Neural progenitor cell (in vitro differentiated cells): ENCODE measurements at regions not wholly inside any gene's neighbourhood (a gene's known extent, or its start where the extent isn't known, plus 50 kb on each side); places are given as distances from the start of the nearest gene placed in this dataset.

Source experiments
- DNase-seq: peaks from one replicate; pipeline ENCODE4 v3.0.0-alpha.2; 2016; ENCODE audit warnings: low spot score
- H2AFZ ChIP-seq: fragments of 200-600 bp; sonication (generic); replicated peaks from 2 replicates; pipeline ENCODE4 v1.6.1; 2016; ENCODE audit warnings: antibody characterized with exemption
- H3F3A ChIP-seq: fragments of 200-600 bp; sonication (generic); 2 replicates; pipeline ENCODE4 v1.6.1; 2016; ENCODE audit warnings: antibody characterized with exemption, low read depth
- H3K27ac ChIP-seq: fragments of 200-600 bp; sonication (generic); 2 replicates; pipeline ENCODE4 v1.5.1; 2016; ENCODE audit warnings: mild to moderate bottlenecking
- H3K27me3 ChIP-seq: fragments of 200-600 bp; sonication (generic); 2 replicates; pipeline ENCODE4 v1.6.1; 2016; ENCODE audit warnings: mild to moderate bottlenecking, moderate library complexity
- H3K36me3 ChIP-seq: fragments of 200-600 bp; sonication (generic); 2 replicates; pipeline ENCODE4 v1.5.1; 2016
- H3K4me1 ChIP-seq: fragments of 200-600 bp; sonication (generic); 2 replicates; pipeline ENCODE4 v1.6.1; 2016; ENCODE audit warnings: mixed run types
- H3K4me2 ChIP-seq: fragments of 200-600 bp; sonication (generic); 2 replicates; pipeline ENCODE4 v1.6.1; 2016
- H3K4me3 ChIP-seq: fragments of 200-600 bp; sonication (generic); 2 replicates; pipeline ENCODE4 v1.5.1; 2016
- H3K79me2 ChIP-seq: fragments of 200-600 bp; sonication (generic); 2 replicates; pipeline ENCODE4 v1.6.1; 2016; ENCODE audit warnings: low read depth
- H3K9ac ChIP-seq: fragments of 200-600 bp; sonication (generic); 2 replicates; pipeline ENCODE4 v1.6.1; 2016
- H3K9me3 ChIP-seq: fragments of 200-600 bp; sonication (generic); 2 replicates; pipeline ENCODE4 v1.5.1; 2016; ENCODE audit warnings: low read depth
- H4K20me1 ChIP-seq: fragments of 200-600 bp; sonication (generic); 2 replicates; pipeline ENCODE4 v1.6.1; 2016; ENCODE audit warnings: low read depth
- H3K27ac Mint-ChIP-seq: 3 replicates; pipeline ENCODE4 v1.8.0; 2021; ENCODE audit warnings: mixed read lengths
- H3K27me3 Mint-ChIP-seq: 2 replicates; pipeline ENCODE4 v1.8.0; 2022; ENCODE audit warnings: low read depth, mild to moderate bottlenecking, inconsistent platforms, moderate library complexity, mixed read lengths; ENCODE audit not compliant: insufficient read depth
- H3K36me3 Mint-ChIP-seq: 3 replicates; pipeline ENCODE4 v1.8.0; 2021; ENCODE audit warnings: mixed read lengths
- H3K4me1 Mint-ChIP-seq: 3 replicates; pipeline ENCODE4 v1.8.0; 2021; ENCODE audit warnings: mixed read lengths
- H3K4me3 Mint-ChIP-seq: 3 replicates; pipeline ENCODE4 v1.8.0; 2021; ENCODE audit warnings: mild to moderate bottlenecking, moderate library complexity, mixed read lengths
- H3K9me3 Mint-ChIP-seq: 3 replicates; pipeline ENCODE4 v1.8.0; 2020; ENCODE audit warnings: mixed read lengths
- CTCF ChIP-seq: fragments of 200-600 bp; sonication (generic); IDR thresholded peaks from 2 replicates; pipeline ENCODE4 v1.5.1; 2017; ENCODE audit warnings: antibody characterized with exemption, mild to moderate bottlenecking
- EZH2 ChIP-seq: fragments of 200-600 bp; sonication (generic); IDR thresholded peaks from 2 replicates; pipeline ENCODE4 v1.6.1; 2017; ENCODE audit warnings: antibody characterized with exemption, mild to moderate bottlenecking, moderate library complexity
- EZH2phosphoT487 ChIP-seq: fragments of 200-600 bp; sonication (generic); IDR thresholded peaks from 2 replicates; pipeline ENCODE4 v1.6.1; 2017; ENCODE audit warnings: antibody characterized with exemption

- H3K27ac Mint-ChIP-seq: no peak overlapping the region
- no peaks in the 10 kb centered on the region for H3K9me3 ChIP-seq
- no peak overlapping the region for H3K27ac ChIP-seq
- H3K4me1 ChIP-seq: peaks cover 14% of the 10 kb centered on the region
- no peak overlapping the region for H3K4me2 ChIP-seq
- no peak overlapping the region for H3K4me3 Mint-ChIP-seq
- TF ChIP-seq EZH2phosphoT487: no peak
- no peak for TF ChIP-seq CTCF
- TF ChIP-seq EZH2: no peak
- peaks cover 25% of the 10 kb centered on the region for H3K9me3 Mint-ChIP-seq
- no peak for DNase-seq
- H4K20me1 ChIP-seq: no peaks in the 10 kb centered on the region
- no peaks in the 10 kb centered on the region for H3K27me3 ChIP-seq
- H2AFZ ChIP-seq: no peak overlapping the region
- no peak overlapping the region for H3K4me3 ChIP-seq
- peaks cover 2% of the 10 kb centered on the region for H3K27me3 Mint-ChIP-seq
- no peaks in the 10 kb centered on the region for H3F3A ChIP-seq
- peaks cover 39% of the 10 kb centered on the region for H3K4me1 Mint-ChIP-seq
- no peak overlapping the region for H3K9ac ChIP-seq
- no peaks in the 10 kb centered on the region for H3K79me2 ChIP-seq
- H3K36me3 Mint-ChIP-seq: no peaks in the 10 kb centered on the region
- no peaks in the 10 kb centered on the region for H3K36me3 ChIP-seq
Observed at GRCh38 chr11:112809429-112809828, 151.8 kb upstream of the NCAM1 start.

GRCh38 chr11:112810951-112811350 lies 150.3 kb upstream of the NCAM1 start:
- Mint-ChIP-seq H3K4me3 (no peak overlapping the region), H3K27me3 (no peaks in the 10 kb centered on the region), H3K36me3 (no peaks in the 10 kb centered on the region), H3K9me3 (peaks cover 27% of the 10 kb centered on the region), H3K4me1 (peaks cover 34% of the 10 kb centered on the region), H3K27ac (no peak overlapping the region)
- Histone ChIP-seq H3K4me2 (no peak overlapping the region), H3K4me3 (no peak overlapping the region), H4K20me1 (no peaks in the 10 kb centered on the region), H3K27ac (no peak overlapping the region), H3K9me3 (no peaks in the 10 kb centered on the region), H3F3A (no peaks in the 10 kb centered on the region), H3K9ac (no peak overlapping the region), H3K79me2 (no peaks in the 10 kb centered on the region), H3K27me3 (no peaks in the 10 kb centered on the region), H2AFZ (no peak overlapping the region), H3K36me3 (no peaks in the 10 kb centered on the region), H3K4me1 (peaks cover 14% of the 10 kb centered on the region)
- TF ChIP-seq CTCF (no peak), EZH2 (no peak), EZH2phosphoT487 (no peak)
- no peak for DNase-seq

- H3K4me2 ChIP-seq: no peak overlapping the region
- no peak for DNase-seq
- Mint-ChIP-seq H3K36me3 (no peaks in the 10 kb centered on the region), H3K4me1 (peaks cover 29% of the 10 kb centered on the region), H3K9me3 (peaks cover 27% of the 10 kb centered on the region), H3K4me3 (no peak overlapping the region), H3K27ac (peak overlapping the region; percentile 67), H3K27me3 (peaks cover under 1% of the 10 kb centered on the region)
- no peak overlapping the region for H3K9ac ChIP-seq
- H3K4me3 ChIP-seq: no peak overlapping the region
- H3K36me3 ChIP-seq: no peaks in the 10 kb centered on the region
- no peaks in the 10 kb centered on the region for H3K9me3 ChIP-seq
- H2AFZ ChIP-seq: no peak overlapping the region
- no peaks in the 10 kb centered on the region for H3K79me2 ChIP-seq
- no peaks in the 10 kb centered on the region for H3K27me3 ChIP-seq
- H3K4me1 ChIP-seq: peaks cover 8% of the 10 kb centered on the region
- H4K20me1 ChIP-seq: no peaks in the 10 kb centered on the region
- no peak overlapping the region for H3K27ac ChIP-seq
- peaks cover under 1% of the 10 kb centered on the region for H3F3A ChIP-seq
- TF ChIP-seq EZH2phosphoT487: no peak
- TF ChIP-seq CTCF: no peak
- TF ChIP-seq EZH2: no peak
Observed at GRCh38 chr11:112811783-112812182, 149.4 kb upstream of the NCAM1 start.

- Histone ChIP-seq H3K36me3 (no peaks in the 10 kb centered on the region), H2AFZ (no peak overlapping the region), H3K9me3 (no peaks in the 10 kb centered on the region), H3K4me2 (no peak overlapping the region), H3K27me3 (no peaks in the 10 kb centered on the region), H3K4me1 (peaks cover 9% of the 10 kb centered on the region), H3K79me2 (no peaks in the 10 kb centered on the region), H4K20me1 (no peaks in the 10 kb centered on the region), H3F3A (peaks cover 10% of the 10 kb centered on the region), H3K27ac (no peak overlapping the region), H3K9ac (no peak overlapping the region), H3K4me3 (no peak overlapping the region)
- TF ChIP-seq EZH2phosphoT487 (no peak), CTCF (no peak), EZH2 (no peak)
- no peak overlapping the region for H3K27ac Mint-ChIP-seq
- H3K4me3 Mint-ChIP-seq: no peak overlapping the region
- H3K36me3 Mint-ChIP-seq: no peaks in the 10 kb centered on the region
- peaks cover 27% of the 10 kb centered on the region for H3K9me3 Mint-ChIP-seq
- no peak for DNase-seq
- H3K4me1 Mint-ChIP-seq: peaks cover 25% of the 10 kb centered on the region
- H3K27me3 Mint-ChIP-seq: peaks cover 5% of the 10 kb centered on the region
Observed at GRCh38 chr11:112812729-112813128, 148.5 kb upstream of the NCAM1 start.
